SW 1271 (cell line): ENCODE measurements at regions not wholly inside any gene's neighbourhood (a gene's known extent, or its start where the extent isn't known, plus 50 kb on each side); places are given as distances from the start of the nearest gene placed in this dataset.

ENCODE experiments used
- DNase-seq, 2 experiments: peaks; one replicate each; lab custom pipeline; 2025; lab: John Stamatoyannopoulos, UW

DNA sequence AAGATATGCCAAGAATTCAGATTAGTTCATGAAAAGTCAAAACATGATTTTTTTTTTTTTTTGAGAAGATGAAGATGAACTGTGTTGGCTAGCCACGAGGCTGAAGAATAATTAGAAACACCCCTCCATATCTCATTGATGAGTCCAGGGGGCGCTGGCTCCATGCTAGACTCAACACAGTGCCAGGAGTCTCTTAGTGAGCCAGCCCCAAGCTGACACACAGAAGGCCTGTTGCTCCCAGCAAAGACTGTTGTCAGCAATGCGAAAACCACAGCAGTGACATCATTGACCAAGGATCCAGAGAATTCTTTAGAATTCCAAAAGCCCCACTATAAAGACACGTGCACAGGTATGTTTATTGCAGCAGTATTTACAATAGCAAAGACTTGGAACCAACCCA is 185.2 kb downstream of the ANXA2 start:
- DNase-seq = no peak

GRCh38 chr15:60213377-60214000 is 184.3 kb downstream of the ANXA2 start:
- no peak for DNase-seq

- no peak for DNase-seq
Measured at GRCh38 chr15:60214201-60214600, 183.6 kb downstream of the ANXA2 start.

- no peak for DNase-seq
Measured at GRCh38 chr15:60215225-60215963, 182.4 kb downstream of the ANXA2 start.

DNA sequence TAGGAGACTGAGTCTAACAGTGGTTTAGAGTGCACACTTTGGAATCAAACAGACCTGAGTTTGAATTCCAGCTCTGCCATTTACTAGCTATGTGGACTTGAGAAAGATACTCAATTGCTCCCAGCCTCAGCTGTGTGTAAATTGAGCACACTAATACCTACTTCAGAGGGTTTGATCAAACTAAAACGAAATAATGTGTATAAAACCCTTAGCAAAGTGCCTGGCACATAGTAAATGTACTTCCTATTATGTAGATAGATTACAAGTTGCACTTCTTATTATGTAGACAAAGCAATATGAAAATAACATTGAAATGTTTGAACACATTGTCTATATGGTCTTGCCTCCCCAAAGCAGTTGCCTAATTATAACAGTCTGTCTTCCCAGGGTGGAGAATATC is 180.6 kb downstream of the ANXA2 start:
- no peak for DNase-seq

- no peak for DNase-seq
Measured at GRCh38 chr15:60218256-60218655, 179.5 kb downstream of the ANXA2 start.

DNA sequence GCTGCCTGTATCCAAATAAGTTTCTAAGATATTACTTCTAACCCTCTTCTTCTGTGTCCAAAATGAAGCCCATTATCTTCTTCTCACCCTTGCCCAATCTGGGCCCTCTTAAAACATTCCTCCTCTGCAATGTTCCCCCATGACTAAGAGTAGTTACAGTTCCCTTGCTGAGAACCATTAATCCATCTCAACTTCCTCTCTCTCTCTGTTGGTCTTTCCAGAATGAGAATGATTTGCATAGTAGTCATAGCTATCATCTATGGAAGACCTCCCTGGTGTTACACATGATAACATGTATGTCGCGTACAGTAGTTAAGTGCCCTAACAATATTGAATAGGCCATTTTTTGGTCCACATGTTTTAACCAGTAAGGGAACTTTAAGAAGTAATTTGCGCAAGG is 177.9 kb downstream of the ANXA2 start:
- no peak for DNase-seq

DNA sequence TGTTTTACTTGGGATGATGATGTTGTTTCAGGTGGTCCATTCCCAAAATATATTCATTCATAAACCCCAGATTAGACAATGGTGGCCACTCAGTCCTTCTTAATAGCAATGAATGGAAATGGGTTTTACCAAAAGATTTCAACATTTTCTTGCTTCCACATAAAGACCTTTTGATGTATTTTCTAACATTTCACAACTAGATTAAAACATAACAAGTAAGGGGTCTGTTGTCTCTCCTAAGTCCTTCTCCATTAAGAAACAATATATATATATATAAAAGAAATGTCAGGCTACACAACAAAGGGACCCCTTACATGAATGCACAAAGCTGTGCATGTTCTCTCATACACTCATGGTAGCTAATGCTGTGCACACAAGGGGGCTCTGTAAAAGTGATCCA is 176.4 kb downstream of the ANXA2 start:
- no peak for DNase-seq

DNA sequence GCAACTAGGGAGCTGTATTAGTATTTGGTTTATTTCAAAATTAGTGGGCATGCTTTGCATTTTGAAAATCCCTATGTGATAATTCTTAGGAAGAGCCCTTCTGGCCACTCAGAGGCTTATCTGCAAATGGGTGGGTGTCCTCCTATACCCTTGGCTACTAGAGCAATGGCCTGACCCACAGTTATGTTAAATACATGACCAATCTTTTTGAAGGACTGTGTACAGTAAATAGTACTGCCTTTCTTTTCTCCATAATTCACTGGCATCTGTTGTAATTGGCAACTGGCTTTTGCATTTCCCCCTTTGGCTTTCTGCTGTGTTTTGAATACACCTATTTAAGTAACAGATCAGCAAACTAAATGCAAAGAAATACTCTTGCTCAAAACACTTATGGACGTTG is 175.4 kb downstream of the ANXA2 start:
- no peak for DNase-seq

DNA sequence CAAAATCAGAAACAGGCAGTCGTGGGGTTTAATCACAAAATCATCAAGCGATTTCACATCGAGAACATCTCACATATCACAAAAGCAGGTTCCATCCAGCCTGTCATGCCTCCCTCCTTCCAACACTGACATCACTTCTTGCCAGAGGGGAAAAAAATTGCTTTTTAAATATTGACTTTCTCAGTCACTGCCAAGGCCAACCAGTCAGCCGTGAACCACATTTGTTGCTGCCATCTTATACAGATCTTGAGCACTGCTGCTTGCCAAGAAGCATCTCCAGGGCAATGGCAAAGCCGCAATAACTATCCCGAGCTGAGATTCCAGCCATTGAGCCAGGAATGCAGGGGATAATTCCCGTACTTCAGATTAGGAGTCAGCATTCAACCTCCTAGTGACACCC is 174.6 kb downstream of the ANXA2 start:
- DNase-seq = no peak

- no peak for DNase-seq
Measured at GRCh38 chr15:60226924-60227323, 170.9 kb downstream of the ANXA2 start.

- no peak for DNase-seq
Measured at GRCh38 chr15:60228101-60228500, 169.7 kb downstream of the ANXA2 start.

GRCh38 chr15:60228619-60229018 is 169.2 kb downstream of the ANXA2 start:
- no peak for DNase-seq

- DNase-seq = no peak
Measured at GRCh38 chr15:60235951-60236710, 161.7 kb downstream of the ANXA2 start.

- no peak for DNase-seq
Measured at GRCh38 chr15:60237446-60237845, 160.3 kb downstream of the ANXA2 start.

GRCh38 chr15:60243769-60244168 is 154.0 kb downstream of the ANXA2 start:
- DNase-seq = no peak

GRCh38 chr15:60244813-60245212 is 153.0 kb downstream of the ANXA2 start:
- DNase-seq = no peak

DNA sequence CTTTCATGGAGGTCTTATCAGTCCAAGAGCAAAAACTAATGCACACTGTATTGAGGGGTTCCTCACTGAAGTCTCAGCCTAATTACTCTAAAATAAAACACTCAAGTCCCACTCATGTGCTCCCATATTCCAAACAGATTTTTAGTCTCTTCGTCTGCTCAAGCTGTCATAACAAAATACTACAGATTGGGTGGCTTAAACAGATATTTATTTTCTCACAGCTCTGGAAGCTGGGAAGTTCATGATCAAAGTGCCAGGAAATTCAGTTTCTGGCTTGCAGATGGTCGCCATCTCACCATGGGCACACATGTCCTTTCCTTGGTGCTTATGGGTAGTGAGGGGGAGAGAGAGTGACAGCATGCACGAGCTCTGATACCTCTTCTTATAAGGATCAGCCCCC is 147.5 kb downstream of the ANXA2 start:
- no peak for DNase-seq

GRCh38 chr15:60251300-60252070 is 146.3 kb downstream of the ANXA2 start:
- DNase-seq = no peak

DNA sequence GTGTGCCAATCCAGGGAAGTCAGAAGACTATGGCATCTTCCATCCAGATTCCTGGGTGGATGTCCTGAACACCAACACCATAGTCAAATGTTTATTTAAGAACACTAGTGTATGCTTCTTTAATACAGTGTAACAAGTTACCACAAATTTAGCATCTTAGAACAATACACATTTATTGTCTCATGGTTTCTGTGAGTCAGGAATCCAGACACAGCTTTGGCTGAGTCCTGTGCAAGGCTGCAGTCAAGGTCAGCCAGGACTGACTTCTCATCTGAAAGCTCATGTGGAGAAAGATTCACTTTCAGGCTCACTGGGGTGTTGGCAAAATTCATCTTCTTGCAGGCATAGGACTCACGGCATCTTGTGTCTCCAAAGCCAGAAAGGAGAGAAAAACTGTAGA is 143.4 kb downstream of the ANXA2 start:
- no peak for DNase-seq

- DNase-seq = peak; percentile 34 to 42
Measured at GRCh38 chr15:60255390-60255789, 142.4 kb downstream of the ANXA2 start.

DNA sequence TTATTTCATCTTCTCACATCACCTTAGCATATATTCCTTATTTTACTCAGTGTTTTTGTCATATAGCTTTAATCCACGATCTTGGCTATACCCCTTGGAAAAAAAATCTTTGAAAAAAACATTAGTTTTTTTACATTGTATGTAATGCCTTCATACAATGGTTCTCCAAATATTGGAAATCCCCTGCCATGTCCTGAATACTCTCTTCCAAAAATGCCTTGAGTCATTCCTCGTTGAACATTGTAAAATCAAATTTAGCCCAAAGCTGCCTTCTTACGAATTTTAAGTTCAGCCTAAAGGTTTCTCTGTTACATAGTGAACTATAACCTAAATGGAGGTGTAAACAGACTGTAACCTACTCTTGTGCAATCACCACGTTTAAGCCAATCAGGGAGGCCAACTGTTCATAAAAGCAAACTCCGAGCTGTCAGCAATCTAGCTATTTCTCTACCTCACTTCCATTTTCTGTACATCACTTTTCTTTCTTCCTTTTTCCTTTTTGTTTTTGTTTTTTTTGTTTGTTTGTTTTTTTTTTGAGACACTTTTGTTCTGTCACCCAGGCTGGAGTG is 140.1 kb downstream of the ANXA2 start:
- DNase-seq = no peak
